KMS-11 (cell line): ENCODE measurements at regions not wholly inside any gene's neighbourhood (a gene's known extent, or its start where the extent isn't known, plus 50 kb on each side); places are given as distances from the start of the nearest gene placed in this dataset.
"Not testable (repeated sequence)": the region's sequence is repeated elsewhere in the genome, so short reads cannot be mapped to it uniquely, and the experiment has no call there.

Experiments used
- H2AFZ ChIP-seq: fragments of 200-600 bp; sonication (generic); 2 replicates; pipeline ENCODE4 v1.6.1; 2016; ENCODE audit warnings: antibody characterized with exemption, mixed run types, low read depth
- H3K27ac ChIP-seq: fragments of 200-600 bp; sonication (generic); 2 replicates; pipeline ENCODE4 v1.6.1; 2016; ENCODE audit warnings: mild to moderate bottlenecking, mixed run types
- H3K27me3 ChIP-seq: fragments of 200-600 bp; sonication (generic); 2 replicates; pipeline ENCODE4 v1.6.1; 2017; ENCODE audit warnings: mild to moderate bottlenecking, low read depth, mixed run types, moderate library complexity; ENCODE audit not compliant: insufficient read depth
- H3K36me3 ChIP-seq: fragments of 200-600 bp; sonication (generic); 2 replicates; pipeline ENCODE4 v1.6.1; 2017; ENCODE audit warnings: mild to moderate bottlenecking, mixed run types; ENCODE audit not compliant: insufficient read depth
- H3K4me1 ChIP-seq: fragments of 200-600 bp; sonication (generic); 2 replicates; pipeline ENCODE4 v1.6.1; 2016; ENCODE audit warnings: mild to moderate bottlenecking, low read depth, mixed run types; ENCODE audit not compliant: poor library complexity, severe bottlenecking
- H3K4me2 ChIP-seq: fragments of 200-600 bp; sonication (generic); 2 replicates; pipeline ENCODE4 v1.7.0; 2016; ENCODE audit warnings: mild to moderate bottlenecking, mixed run types
- H3K4me3 ChIP-seq: fragments of 200-600 bp; sonication (generic); IDR thresholded peaks from 2 replicates; pipeline ENCODE4 v1.6.1; 2017; ENCODE audit warnings: low read depth, low read length, mixed read lengths; ENCODE audit not compliant: insufficient read depth
- H3K79me2 ChIP-seq: fragments of 200-600 bp; sonication (generic); 2 replicates; pipeline ENCODE4 v1.6.1; 2016; ENCODE audit warnings: low read depth, mixed run types; ENCODE audit not compliant: insufficient read depth
- H3K9ac ChIP-seq: fragments of 200-600 bp; sonication (generic); 2 replicates; pipeline ENCODE4 v1.6.1; 2016; ENCODE audit warnings: mild to moderate bottlenecking, mixed run types
- H4K20me1 ChIP-seq: fragments of 200-600 bp; sonication (generic); 2 replicates; pipeline ENCODE4 v1.6.1; 2016; ENCODE audit warnings: mild to moderate bottlenecking, mixed run types; ENCODE audit not compliant: insufficient read depth
- CTCF ChIP-seq: fragments of 200-600 bp; sonication (generic); conservative IDR thresholded peaks from 2 replicates; pipeline ENCODE4 v1.6.1; 2017; ENCODE audit warnings: low read depth, mild to moderate bottlenecking, antibody characterized with exemption, low read length, moderate library complexity, mixed read lengths

GRCh38 chr1:157326173-157326859, 188.1 kb upstream of the ETV3 start:
- TF ChIP-seq CTCF, result no peak
- Histone ChIP-seq H3K27ac (no peak overlapping the region), H4K20me1 (no peaks in the 10 kb centered on the region), H3K27me3 (no peaks in the 10 kb centered on the region), H3K36me3 (no peaks in the 10 kb centered on the region), H3K9ac (no peak overlapping the region), H3K4me1 (no peaks in the 10 kb centered on the region), H2AFZ (no peak overlapping the region), H3K4me3 (no peak overlapping the region), H3K4me2 (no peak overlapping the region), H3K79me2 (no peaks in the 10 kb centered on the region)

- Histone ChIP-seq H3K4me1 (no peaks in the 10 kb centered on the region), H3K27ac (no peak overlapping the region), H3K4me3 (no peak overlapping the region), H2AFZ (no peak overlapping the region), H4K20me1 (no peaks in the 10 kb centered on the region), H3K79me2 (no peaks in the 10 kb centered on the region), H3K9ac (no peak overlapping the region), H3K4me2 (no peak overlapping the region), H3K27me3 (no peaks in the 10 kb centered on the region), H3K36me3 (no peaks in the 10 kb centered on the region)
- TF ChIP-seq CTCF, result no peak
These were observed 187.0 kb upstream of the ETV3 start for GRCh38 chr1:157325220-157325619.

DNA sequence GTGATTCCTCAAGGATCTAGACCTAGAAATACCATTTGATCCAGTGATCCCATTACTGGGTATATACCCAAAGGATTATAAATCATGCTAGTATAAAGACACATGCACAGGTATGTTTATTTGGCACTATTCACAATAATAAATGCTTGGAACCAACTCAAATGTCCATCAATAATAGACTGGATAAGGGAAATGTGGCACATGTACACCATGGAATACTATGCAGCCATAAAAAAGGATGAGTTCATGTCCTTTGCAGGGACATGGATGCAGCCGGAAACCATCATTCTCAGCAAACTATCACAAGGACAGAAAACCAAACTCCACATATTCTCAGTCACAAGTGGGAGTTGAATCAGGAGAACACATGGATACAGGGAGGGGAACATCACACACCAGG, 183.8 kb upstream of the ETV3 start:
- not testable (repeated sequence) for H3K27me3 ChIP-seq, H3K4me1 ChIP-seq, H3K36me3 ChIP-seq, H4K20me1 ChIP-seq, H3K4me2 ChIP-seq, H3K9ac ChIP-seq, H3K4me3 ChIP-seq, H3K79me2 ChIP-seq, H2AFZ ChIP-seq, H3K27ac ChIP-seq

DNA sequence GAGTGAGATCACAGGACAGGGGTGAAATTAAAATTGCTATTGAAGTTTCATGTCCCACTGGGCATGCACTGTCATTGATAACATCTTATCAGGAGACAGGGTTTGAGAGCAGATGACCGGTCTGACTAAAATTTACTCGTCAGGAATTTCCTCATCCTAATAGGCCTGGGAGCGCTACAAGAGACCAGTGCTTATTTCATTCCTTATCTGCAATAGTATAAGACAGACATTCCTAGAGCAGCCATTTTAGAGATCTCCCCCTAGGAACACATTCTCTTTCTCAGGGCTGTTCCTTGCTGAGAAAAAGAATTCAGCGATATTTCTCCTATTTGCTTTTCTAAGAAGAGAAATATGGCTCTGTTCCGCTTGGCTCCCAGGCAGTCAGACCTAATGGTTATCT, 181.4 kb upstream of the ETV3 start:
- Histone ChIP-seq H3K36me3 (no peaks in the 10 kb centered on the region), H3K27me3 (no peaks in the 10 kb centered on the region), H3K4me2 (no peak overlapping the region), H3K9ac (no peak overlapping the region), H2AFZ (no peak overlapping the region), H4K20me1 (no peaks in the 10 kb centered on the region), H3K4me3 (no peak overlapping the region), H3K4me1 (no peaks in the 10 kb centered on the region), H3K27ac (no peak overlapping the region), H3K79me2 (no peaks in the 10 kb centered on the region)
- TF ChIP-seq CTCF, result no peak

- not testable (repeated sequence) for H4K20me1 ChIP-seq, H3K27me3 ChIP-seq, H3K79me2 ChIP-seq, H3K36me3 ChIP-seq, H3K4me2 ChIP-seq, H3K4me3 ChIP-seq, H3K4me1 ChIP-seq, H3K27ac ChIP-seq, H2AFZ ChIP-seq, H3K9ac ChIP-seq
These were observed 179.0 kb upstream of the ETV3 start for GRCh38 chr1:157317229-157317628.
